Fibroblast of lung (primary cell): ENCODE measurements at regions not wholly inside any gene's neighbourhood (a gene's known extent, or its start where the extent isn't known, plus 50 kb on each side); places are given as distances from the start of the nearest gene placed in this dataset.

ENCODE experiments used
- DNase-seq, 2 donors: peaks; one replicate each; pipeline versions ENCODE4 v3.0.0 to v3.0.0-alpha.2; 2010; ENCODE audit warnings: low read depth in 2 of 2
- H2AFZ ChIP-seq: 2 replicates; pipeline ENCODE4 v1.5.1; 2012; ENCODE audit warnings: low read length, control low read depth, inconsistent platforms
- H3K27ac ChIP-seq: 2 replicates; pipeline ENCODE4 v1.5.1; 2011; ENCODE audit warnings: low read length, control low read depth; ENCODE audit not compliant: insufficient read depth
- H3K27me3 ChIP-seq: 2 replicates; pipeline ENCODE4 v1.5.1; 2011; ENCODE audit warnings: mild to moderate bottlenecking, low read length; ENCODE audit not compliant: control insufficient read depth, insufficient read depth
- H3K36me3 ChIP-seq: 2 replicates; pipeline ENCODE4 v1.5.1; 2011; ENCODE audit warnings: low read length; ENCODE audit not compliant: control insufficient read depth, insufficient read depth
- H3K4me1 ChIP-seq: 2 replicates; pipeline ENCODE4 v1.5.1; 2011; ENCODE audit warnings: low read length; ENCODE audit not compliant: control insufficient read depth, insufficient read depth; ENCODE audit errors: extremely low read depth
- H3K4me2 ChIP-seq: 2 replicates; pipeline ENCODE4 v1.5.1; 2011; ENCODE audit warnings: low read length, control low read depth; ENCODE audit not compliant: insufficient read depth; ENCODE audit errors: extremely low read depth
- H3K4me3 ChIP-seq, 4 experiments: fragments of 200-600 bp in 1 of 4; sonication (generic) in 1 of 4; replicated peaks in 1 of 4; 2 replicates each; pipeline ENCODE4 v1.5.1; 2011 to 2016; ENCODE audit warnings: low read length in 4 of 4, low read depth in 3 of 4, mild to moderate bottlenecking in 3 of 4, control low read depth in 2 of 4, inconsistent platforms in 1 of 4, mixed read lengths in 1 of 4; ENCODE audit not compliant: insufficient read depth in 1 of 4; ENCODE audit errors: control extremely low read depth in 1 of 4
- H3K79me2 ChIP-seq: 2 replicates; pipeline ENCODE4 v1.5.1; 2012; ENCODE audit warnings: mild to moderate bottlenecking, low read length, inconsistent platforms; ENCODE audit not compliant: control insufficient read depth, insufficient read depth
- H3K9ac ChIP-seq: 2 replicates; pipeline ENCODE4 v1.5.1; 2011; ENCODE audit warnings: mild to moderate bottlenecking, low read length, control low read depth; ENCODE audit not compliant: insufficient read depth
- H3K9me3 ChIP-seq: 2 replicates; pipeline ENCODE4 v1.5.1; 2012; ENCODE audit warnings: low read depth, low read length; ENCODE audit not compliant: control insufficient read depth, insufficient read depth
- H4K20me1 ChIP-seq: 2 replicates; pipeline ENCODE4 v1.5.1; 2011; ENCODE audit warnings: low read length; ENCODE audit not compliant: control insufficient read depth, insufficient read depth; ENCODE audit errors: extremely low read depth
- CTCF ChIP-seq, 2 donors: IDR thresholded peaks in 1 of 2; conservative IDR thresholded peaks in 1 of 2; 1 replicate in 1 of 2; 2 replicates in 1 of 2; pipeline ENCODE4 v1.5.1; 2011 to 2012; ENCODE audit warnings: low read length in 2 of 2, control low read depth in 1 of 2, inconsistent platforms in 1 of 2, low read depth in 1 of 2, mild to moderate bottlenecking in 1 of 2
- EZH2 ChIP-seq: IDR thresholded peaks from 2 replicates; pipeline ENCODE4 v1.5.1; 2012; ENCODE audit warnings: low read length, control low read depth, mild to moderate bottlenecking; ENCODE audit errors: missing control alignments

GRCh38 chr2:220687231-220687843 lies 884.8 kb downstream of the EPHA4 start:
- no peak overlapping the region for H3K4me3 ChIP-seq
- H3K36me3 ChIP-seq, result no peaks in the 10 kb centered on the region
- H3K9ac ChIP-seq, result no peak overlapping the region
- H4K20me1 ChIP-seq, result no peaks in the 10 kb centered on the region
- peak; percentile 62 to 75 for DNase-seq
- no peak overlapping the region for H3K27ac ChIP-seq
- no peak overlapping the region for H2AFZ ChIP-seq
- H3K9me3 ChIP-seq, result no peaks in the 10 kb centered on the region
- H3K4me2 ChIP-seq, result no peak overlapping the region
- TF ChIP-seq EZH2, result no peak
- TF ChIP-seq CTCF (conservative IDR thresholded peaks at IDR 0.05 in 1 of 2, IDR thresholded peaks at IDR 0.05 in 1 of 2; ENCODE audit: low read depth in 1 of 2, low read length in 2 of 2), result peak; percentile 85 to 86
- H3K4me1 ChIP-seq, result no peaks in the 10 kb centered on the region
- H3K27me3 ChIP-seq, result no peaks in the 10 kb centered on the region
- H3K79me2 ChIP-seq, result no peaks in the 10 kb centered on the region

GRCh38 chr2:220695397-220696279 lies 876.5 kb downstream of the EPHA4 start:
- DNase-seq, result no peak
- Histone ChIP-seq H3K79me2 (no peaks in the 10 kb centered on the region), H2AFZ (no peak overlapping the region), H3K9me3 (no peaks in the 10 kb centered on the region), H3K4me1 (no peaks in the 10 kb centered on the region), H3K27ac (no peak overlapping the region), H3K27me3 (no peaks in the 10 kb centered on the region), H3K9ac (no peak overlapping the region), H3K4me3 (no peak overlapping the region), H3K4me2 (no peak overlapping the region), H3K36me3 (no peaks in the 10 kb centered on the region), H4K20me1 (no peaks in the 10 kb centered on the region)
- no peak for TF ChIP-seq EZH2
- TF ChIP-seq CTCF (conservative IDR thresholded peaks at IDR 0.05 in 1 of 2, IDR thresholded peaks at IDR 0.05 in 1 of 2; ENCODE audit: low read depth in 1 of 2, low read length in 2 of 2), result no peak

GRCh38 chr2:220696280-220696669 lies 875.8 kb downstream of the EPHA4 start:
- no peak overlapping the region for H3K4me3 ChIP-seq
- H3K27ac ChIP-seq, result no peak overlapping the region
- H4K20me1 ChIP-seq, result no peaks in the 10 kb centered on the region
- no peak for DNase-seq
- H2AFZ ChIP-seq, result no peak overlapping the region
- no peaks in the 10 kb centered on the region for H3K36me3 ChIP-seq
- no peak overlapping the region for H3K4me2 ChIP-seq
- H3K9ac ChIP-seq, result no peak overlapping the region
- no peaks in the 10 kb centered on the region for H3K79me2 ChIP-seq
- no peaks in the 10 kb centered on the region for H3K27me3 ChIP-seq
- H3K4me1 ChIP-seq, result no peaks in the 10 kb centered on the region
- no peaks in the 10 kb centered on the region for H3K9me3 ChIP-seq
- TF ChIP-seq EZH2 (no peak), CTCF (conservative IDR thresholded peaks at IDR 0.05 in 1 of 2, IDR thresholded peaks at IDR 0.05 in 1 of 2; ENCODE audit: low read depth in 1 of 2, low read length in 2 of 2) (no peak)
